ENCODE measurements at regions not wholly inside any gene's neighbourhood (a gene's known extent, or its start where the extent isn't known, plus 50 kb on each side); places are given as distances from the start of the nearest gene placed in this dataset.

- Histone ChIP-seq H3K4me1 (no peaks in the 10 kb centered on the region), H3K27ac (no peak overlapping the region), H3K27me3 (no peaks in the 10 kb centered on the region), H3K36me3 (no peaks in the 10 kb centered on the region), H3K4me3 (no peak overlapping the region), H3K9me3 (no peaks in the 10 kb centered on the region)
- TF ChIP-seq CTCF (IDR thresholded peaks at IDR 0.05): no peak
- FAIRE-seq (no peak), DNase-seq (no peak), ATAC-seq (no peak)
- WGBS, 2 donors: 45 to 46% methylated on average over 3 of the region's 3 CpGs
- intact Hi-C loops (cut with DNase I): no loop called here
These were observed 187.1 kb upstream of the C1QTNF7 start for GRCh38 chr4:15240764-15241163.

- ATAC-seq: no peak
- no peak for TF ChIP-seq CTCF (IDR thresholded peaks at IDR 0.05)
- no peak for DNase-seq
- Histone ChIP-seq H3K27me3 (no peaks in the 10 kb centered on the region), H3K36me3 (no peaks in the 10 kb centered on the region), H3K27ac (no peak overlapping the region), H3K4me1 (no peaks in the 10 kb centered on the region), H3K4me3 (no peak overlapping the region), H3K9me3 (no peaks in the 10 kb centered on the region)
- no peak for FAIRE-seq
- WGBS, 2 donors: 76 to 92% methylated on average over 1 of the region's 1 CpG
- intact Hi-C loops (cut with DNase I): no loop called here
These were observed 185.8 kb upstream of the C1QTNF7 start for GRCh38 chr4:15242021-15242420.

- H3K27ac ChIP-seq: no peak overlapping the region
- DNase-seq (no peak), ATAC-seq (no peak), FAIRE-seq (no peak)
- no peaks in the 10 kb centered on the region for H3K27me3 ChIP-seq
- no peak for TF ChIP-seq CTCF (IDR thresholded peaks at IDR 0.05)
- no peak overlapping the region for H3K4me3 ChIP-seq
- WGBS, 2 donors: 84 to 87% methylated on average over 2 of the region's 2 CpGs
- no peaks in the 10 kb centered on the region for H3K4me1 ChIP-seq
- no peaks in the 10 kb centered on the region for H3K9me3 ChIP-seq
- H3K36me3 ChIP-seq: no peaks in the 10 kb centered on the region
- intact Hi-C loops (cut with DNase I): no loop called here
These were observed 183.5 kb upstream of the C1QTNF7 start for GRCh38 chr4:15244354-15244753.

- no peak for FAIRE-seq
- Histone ChIP-seq H3K27me3 (no peaks in the 10 kb centered on the region), H3K27ac (no peak overlapping the region), H3K4me3 (no peak overlapping the region), H3K9me3 (no peaks in the 10 kb centered on the region), H3K36me3 (no peaks in the 10 kb centered on the region), H3K4me1 (no peaks in the 10 kb centered on the region)
- intact Hi-C loops (cut with DNase I): no loop called here
- no peak for DNase-seq
- ATAC-seq: no peak
- 51 to 53% methylated on average over 3 of the region's 3 CpGs for WGBS, 2 donors
- TF ChIP-seq CTCF (IDR thresholded peaks at IDR 0.05): no peak
These were observed 182.8 kb upstream of the C1QTNF7 start for GRCh38 chr4:15245006-15245530.

- no peak for TF ChIP-seq CTCF (IDR thresholded peaks at IDR 0.05)
- Histone ChIP-seq H3K9me3 (no peaks in the 10 kb centered on the region), H3K36me3 (no peaks in the 10 kb centered on the region), H3K27ac (no peak overlapping the region), H3K27me3 (no peaks in the 10 kb centered on the region), H3K4me3 (no peak overlapping the region), H3K4me1 (no peaks in the 10 kb centered on the region)
- intact Hi-C loops (cut with DNase I): no loop called here
- FAIRE-seq (no peak), DNase-seq (no peak), ATAC-seq (no peak)
- WGBS, 2 donors: 60% methylated on average over 3 of the region's 3 CpGs
These were observed 177.8 kb upstream of the C1QTNF7 start for GRCh38 chr4:15250021-15250441.

All from pancreas (tissue), 10 donors.